B cell (primary cell): ENCODE measurements at regions not wholly inside any gene's neighbourhood (a gene's known extent, or its start where the extent isn't known, plus 50 kb on each side); places are given as distances from the start of the nearest gene placed in this dataset.

Experiments
- CTCF ChIP-seq: fragments of 200-600 bp; IDR thresholded peaks from one replicate; pipeline ENCODE4 v1.8.0; 2022; ENCODE audit warnings: antibody characterized with exemption, mild to moderate bottlenecking
- EZH2 ChIP-seq: IDR thresholded peaks from 2 replicates; pipeline ENCODE4 v1.6.1; 2012; ENCODE audit warnings: borderline replicate concordance, low read depth, mild to moderate bottlenecking, moderate library complexity, low read length; ENCODE audit not compliant: insufficient read depth, poor library complexity, severe bottlenecking

- TF ChIP-seq CTCF (no peak), EZH2 (no peak)
Observed at GRCh38 chr13:110816500-110816899, 98.4 kb downstream of the ANKRD10 start.
